ENCODE measurements at regions not wholly inside any gene's neighbourhood (a gene's known extent, or its start where the extent isn't known, plus 50 kb on each side); places are given as distances from the start of the nearest gene placed in this dataset.

- Histone ChIP-seq H3K4me3 (ENCODE audit: extremely low read depth in 1 of 4, insufficient read depth in 2 of 4, low read depth in 3 of 4, low read length in 4 of 4) (no peak overlapping the region), H2BK20ac (ENCODE audit: low read length) (no peak overlapping the region), H2BK120ac (replicated peaks; ENCODE audit: low read depth, low read length) (no peak overlapping the region), H2BK12ac (ENCODE audit: low read depth, low read length) (0 out of 2 replicates have a peak overlapping the region, but pooled peaks have one; percentile 35), H3K23me2 (ENCODE audit: low read depth, low read length) (no peaks in the 10 kb centered on the region), H3K27me3 (replicated peaks in 1 of 4; ENCODE audit: control insufficient read depth in 3 of 4, extremely low read depth in 1 of 4, insufficient read depth in 3 of 4, low read length in 3 of 4) (no peaks in the 10 kb centered on the region), H3K23ac (ENCODE audit: insufficient read length) (no peak overlapping the region), H3K18ac (ENCODE audit: extremely low read depth, low read length) (no peak overlapping the region; the same call in 1 of the 2 replicates), H4K8ac (ENCODE audit: extremely low read depth, insufficient read depth, low read length) (no peak overlapping the region), H2AFZ (ENCODE audit: low read length) (no peak overlapping the region), H3K4me2 (ENCODE audit: insufficient read depth in 1 of 2, low read depth in 2 of 2, low read length in 2 of 2) (no peak overlapping the region), H4K5ac (ENCODE audit: insufficient read length, low read depth, low read length) (no peak overlapping the region), H3K79me2 (ENCODE audit: control insufficient read depth in 1 of 2, insufficient read depth in 2 of 2, low read length in 2 of 2) (no peaks in the 10 kb centered on the region), H3K27ac (ENCODE audit: low read depth, low read length) (no peak overlapping the region), H3K56ac (replicated peaks; ENCODE audit: insufficient read length, low read depth, low read length) (no peak overlapping the region), H3K4me1 (replicated peaks in 1 of 4; ENCODE audit: control insufficient read depth in 3 of 4, insufficient read depth in 4 of 4, low read length in 3 of 4) (peaks cover 0 to 22% (median 5%) of the 10 kb centered on the region in 4 experiments; a peak in 4 of 7 replicates), H3K79me1 (ENCODE audit: low read depth, low read length) (no peaks in the 10 kb centered on the region), H3K9me3 (ENCODE audit: insufficient read depth in 2 of 2, low read depth in 1 of 2, low read length in 1 of 2) (no peaks in the 10 kb centered on the region), H4K20me1 (replicated peaks in 1 of 2; ENCODE audit: control insufficient read depth in 1 of 2, insufficient read depth in 2 of 2, low read length in 2 of 2) (no peaks in the 10 kb centered on the region), H3K4ac (replicated peaks; ENCODE audit: insufficient read length, low read depth, low read length) (no peak overlapping the region), H3K9ac (replicated peaks in 1 of 4; ENCODE audit: extremely low read depth in 1 of 4, low read depth in 3 of 4, low read length in 3 of 4) (no peak overlapping the region), H3K14ac (ENCODE audit: insufficient read length) (no peak overlapping the region), H2BK5ac (ENCODE audit: low read depth, low read length) (no peak overlapping the region), H2BK15ac (ENCODE audit: low read length) (no peak overlapping the region), H3K36me3 (ENCODE audit: control insufficient read depth in 2 of 4, insufficient read depth in 4 of 4, low read length in 3 of 4) (no peaks in the 10 kb centered on the region), H4K91ac (replicated peaks; ENCODE audit: insufficient read length, low read length) (no peak overlapping the region), H2AK5ac (ENCODE audit: low read depth, low read length) (no peak overlapping the region)
- WGBS, 2 experiments (ENCODE audit: extremely low coverage in 1 of 2, insufficient coverage in 1 of 2, insufficient read length in 1 of 2, insufficient replicate concordance in 2 of 2, low coverage in 1 of 2, low lambda C conversion rate in 2 of 2, missing lambda C conversion rate in 1 of 2): 71% methylated on average over 12 of the region's 12 CpGs; no CpG with 5 or more reads in 1 of the 2 experiments
- DNase-seq (ENCODE audit: low read depth in 1 of 2, low spot score in 2 of 2) (no peak), FAIRE-seq (no peak)
- CTCF ChIA-PET (ENCODE audit: partially characterized antibody): no interaction called here
- TF ChIP-seq BRCA1 (IDR thresholded peaks at IDR 0.05; ENCODE audit: low read depth, low read length) (no peak), TBP (IDR thresholded peaks at IDR 0.05; ENCODE audit: low read depth, low read length) (no peak), POU5F1 (IDR thresholded peaks at IDR 0.05; ENCODE audit: low read depth, low read length) (peak; percentile 56; the same call in 1 of the 2 replicates), SRF (IDR thresholded peaks at IDR 0.05; ENCODE audit: low read depth, low read length) (no peak), CEBPB (IDR thresholded peaks at IDR 0.05; ENCODE audit: low read depth, low read length) (0 out of 2 replicates have a peak, but pooled peaks have one; percentile 14)
- POLR2A ChIA-PET (ENCODE audit: partially characterized antibody): no interaction called here
Measured at GRCh38 chr15:96182736-96183513, 147.6 kb upstream of the NR2F2 start.

Measured in H1 (cell line).